ENCODE measurements at regions not wholly inside any gene's neighbourhood (a gene's known extent, or its start where the extent isn't known, plus 50 kb on each side); places are given as distances from the start of the nearest gene placed in this dataset.

- DNase-seq, result no peak
- H3K27me3 Mint-ChIP-seq (ENCODE audit: low read depth in 3 of 3), result no peaks in the 10 kb centered on the region
- H4K20me1 ChIP-seq (ENCODE audit: insufficient read depth, low read length), result no peaks in the 10 kb centered on the region
- WGBS (ENCODE audit: insufficient coverage), result no CpG with 5 or more reads among the region's 1 CpG
- no peak overlapping the region for H3K4me2 ChIP-seq (replicated peaks; ENCODE audit: extremely low read depth, low read length, poor library complexity, severe bottlenecking)
- H3K4me1 ChIP-seq (ENCODE audit: control insufficient read depth in 1 of 2, insufficient read depth in 2 of 2, low read length in 2 of 2), result no peaks in the 10 kb centered on the region
- no peak for TF ChIP-seq CTCF (IDR thresholded peaks at IDR 0.05)
- H3K79me2 ChIP-seq (ENCODE audit: insufficient read depth, low read length), result no peaks in the 10 kb centered on the region
- H3K27me3 ChIP-seq (ENCODE audit: control insufficient read depth in 2 of 2, insufficient read depth in 2 of 2, low read length in 2 of 2), result no peaks in the 10 kb centered on the region
- H3K4me3 Mint-ChIP-seq, result no peak overlapping the region
- H3K9me3 ChIP-seq (replicated peaks in 1 of 2; ENCODE audit: control insufficient read depth in 1 of 2, insufficient read depth in 1 of 2, low read length in 2 of 2), result peaks cover 0 to under 1% of the 10 kb centered on the region in 2 donors
- H3K36me3 ChIP-seq (replicated peaks in 1 of 2; ENCODE audit: control insufficient read depth in 1 of 2, insufficient read depth in 2 of 2, low read length in 2 of 2), result no peaks in the 10 kb centered on the region
- peaks cover 0 to 6% (median 2%) of the 10 kb centered on the region in 7 donors for H3K9me3 Mint-ChIP-seq
- no peak overlapping the region for H3K9ac ChIP-seq (ENCODE audit: insufficient read depth, low read length, poor library complexity, severe bottlenecking)
- no peak overlapping the region for H3K27ac ChIP-seq (ENCODE audit: low read depth in 1 of 2, low read length in 2 of 2)
- H3K4me1 Mint-ChIP-seq, result no peaks in the 10 kb centered on the region
- H2AFZ ChIP-seq (ENCODE audit: insufficient read depth, low read depth, low read length, poor library complexity, severe bottlenecking), result no peak overlapping the region
- intact Hi-C loops (cut with micrococcal nuclease), result no loop called here
- no peak overlapping the region for H3K4me3 ChIP-seq (replicated peaks in 1 of 3; ENCODE audit: low read depth in 2 of 3, low read length in 3 of 3)
- H3K36me3 Mint-ChIP-seq, result no peaks in the 10 kb centered on the region
- H3K27ac Mint-ChIP-seq, result no peak overlapping the region
These were observed 1368.6 kb upstream of the ADGRL4 start for GRCh38 chr1:80375109-80375508.

- no peak overlapping the region for H3K27ac Mint-ChIP-seq
- no peaks in the 10 kb centered on the region for H3K36me3 Mint-ChIP-seq
- Histone ChIP-seq H3K9me3 (replicated peaks in 1 of 2; ENCODE audit: control insufficient read depth in 1 of 2, insufficient read depth in 1 of 2, low read length in 2 of 2) (peaks cover 0 to 2% of the 10 kb centered on the region in 2 donors), H3K4me3 (replicated peaks in 1 of 3; ENCODE audit: low read depth in 2 of 3, low read length in 3 of 3) (no peak overlapping the region), H3K36me3 (replicated peaks in 1 of 2; ENCODE audit: control insufficient read depth in 1 of 2, insufficient read depth in 2 of 2, low read length in 2 of 2) (no peaks in the 10 kb centered on the region), H3K27me3 (ENCODE audit: control insufficient read depth in 2 of 2, insufficient read depth in 2 of 2, low read length in 2 of 2) (no peaks in the 10 kb centered on the region), H3K4me2 (replicated peaks; ENCODE audit: extremely low read depth, low read length, poor library complexity, severe bottlenecking) (no peak overlapping the region), H3K4me1 (ENCODE audit: control insufficient read depth in 1 of 2, insufficient read depth in 2 of 2, low read length in 2 of 2) (no peaks in the 10 kb centered on the region), H2AFZ (ENCODE audit: insufficient read depth, low read depth, low read length, poor library complexity, severe bottlenecking) (no peak overlapping the region), H3K9ac (ENCODE audit: insufficient read depth, low read length, poor library complexity, severe bottlenecking) (no peak overlapping the region), H3K27ac (ENCODE audit: low read depth in 1 of 2, low read length in 2 of 2) (no peak overlapping the region), H4K20me1 (ENCODE audit: insufficient read depth, low read length) (no peaks in the 10 kb centered on the region), H3K79me2 (ENCODE audit: insufficient read depth, low read length) (no peaks in the 10 kb centered on the region)
- H3K9me3 Mint-ChIP-seq, result peaks cover under 1 to 3% (median 2%) of the 10 kb centered on the region in 7 donors
- H3K4me1 Mint-ChIP-seq, result no peaks in the 10 kb centered on the region
- 67% methylated on average over 1 of the region's 3 CpGs for WGBS (ENCODE audit: insufficient coverage)
- intact Hi-C loops (cut with micrococcal nuclease), result no loop called here
- no peaks in the 10 kb centered on the region for H3K27me3 Mint-ChIP-seq (ENCODE audit: low read depth in 3 of 3)
- no peak for TF ChIP-seq CTCF (IDR thresholded peaks at IDR 0.05)
- no peak overlapping the region for H3K4me3 Mint-ChIP-seq
- no peak for DNase-seq
These were observed 1363.2 kb upstream of the ADGRL4 start for GRCh38 chr1:80369780-80370179.
